Upper lobe of right lung (tissue), 1 donor: ENCODE measurements at regions not wholly inside any gene's neighbourhood (a gene's known extent, or its start where the extent isn't known, plus 50 kb on each side); places are given as distances from the start of the nearest gene placed in this dataset.

Source experiments
- ATAC-seq: fragments of 200-7000 bp; cut with Tn5 transposase; one replicate; pipeline ENCODE4 v1.9.1; 2020; ENCODE audit warnings: mild to moderate bottlenecking, moderate library complexity
- DNase-seq: peaks from one replicate; pipeline ENCODE4 v3.0.0-alpha.2; 2020
- H3K27ac ChIP-seq: fragments of 200-600 bp; one replicate; pipeline ENCODE4 v1.8.0; 2022
- H3K27me3 ChIP-seq: fragments of 200-600 bp; one replicate; pipeline ENCODE4 v1.8.0; 2022; ENCODE audit warnings: mild to moderate bottlenecking
- H3K36me3 ChIP-seq: fragments of 200-600 bp; one replicate; pipeline ENCODE4 v1.8.0; 2022
- H3K4me1 ChIP-seq: fragments of 200-600 bp; one replicate; pipeline ENCODE4 v1.8.0; 2022
- H3K4me3 ChIP-seq: fragments of 200-600 bp; one replicate; pipeline ENCODE4 v1.8.0; 2022; ENCODE audit warnings: mild to moderate bottlenecking
- H3K9me3 ChIP-seq: fragments of 200-600 bp; one replicate; pipeline ENCODE4 v1.8.0; 2022
- intact Hi-C: fragments of 100-400 bp; cut with DNase I; formaldehyde crosslinking; loops from one replicate; pipeline ENCODE4 v1.11.0; 2022
- TF ChIP-seq, protein P1 (sequence below): fragments of 200-600 bp; IDR thresholded peaks from one replicate; pipeline ENCODE4 v1.8.0; 2022; ENCODE audit warnings: antibody characterized with exemption
- donor health status: DM: no; HTN: yes; CAD: no; lungs with severe emphysema.

DNA sequence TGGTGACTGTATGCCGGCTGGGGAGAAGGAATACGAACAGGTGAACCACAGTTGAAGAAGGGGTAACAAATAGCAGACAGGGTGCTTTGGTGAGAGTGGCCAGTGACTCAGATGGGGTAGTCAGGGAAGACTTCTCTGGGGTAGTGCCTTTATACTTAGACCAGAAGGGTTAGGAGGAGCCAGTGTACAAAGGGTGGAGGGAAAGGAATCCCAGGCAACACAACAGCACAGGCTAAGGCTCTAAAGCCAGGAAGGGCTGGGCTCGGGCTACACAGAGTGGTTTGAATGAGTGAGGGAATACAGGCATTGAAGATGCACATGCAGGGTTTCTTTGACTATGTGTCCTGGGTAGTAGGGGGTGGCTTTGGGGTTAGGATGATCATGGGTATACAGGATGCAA is 70.6 kb upstream of the CXCL14 start:
- ATAC-seq: no peak
- TF ChIP-seq, protein P1, sequence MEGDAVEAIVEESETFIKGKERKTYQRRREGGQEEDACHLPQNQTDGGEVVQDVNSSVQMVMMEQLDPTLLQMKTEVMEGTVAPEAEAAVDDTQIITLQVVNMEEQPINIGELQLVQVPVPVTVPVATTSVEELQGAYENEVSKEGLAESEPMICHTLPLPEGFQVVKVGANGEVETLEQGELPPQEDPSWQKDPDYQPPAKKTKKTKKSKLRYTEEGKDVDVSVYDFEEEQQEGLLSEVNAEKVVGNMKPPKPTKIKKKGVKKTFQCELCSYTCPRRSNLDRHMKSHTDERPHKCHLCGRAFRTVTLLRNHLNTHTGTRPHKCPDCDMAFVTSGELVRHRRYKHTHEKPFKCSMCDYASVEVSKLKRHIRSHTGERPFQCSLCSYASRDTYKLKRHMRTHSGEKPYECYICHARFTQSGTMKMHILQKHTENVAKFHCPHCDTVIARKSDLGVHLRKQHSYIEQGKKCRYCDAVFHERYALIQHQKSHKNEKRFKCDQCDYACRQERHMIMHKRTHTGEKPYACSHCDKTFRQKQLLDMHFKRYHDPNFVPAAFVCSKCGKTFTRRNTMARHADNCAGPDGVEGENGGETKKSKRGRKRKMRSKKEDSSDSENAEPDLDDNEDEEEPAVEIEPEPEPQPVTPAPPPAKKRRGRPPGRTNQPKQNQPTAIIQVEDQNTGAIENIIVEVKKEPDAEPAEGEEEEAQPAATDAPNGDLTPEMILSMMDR: no peak
- Histone ChIP-seq H3K27ac (no peak overlapping the region), H3K4me3 (no peak overlapping the region), H3K27me3 (no peaks in the 10 kb centered on the region), H3K36me3 (no peaks in the 10 kb centered on the region), H3K4me1 (no peaks in the 10 kb centered on the region), H3K9me3 (no peaks in the 10 kb centered on the region)
- no peak for DNase-seq
- intact Hi-C loops: no loop called here

- intact Hi-C loops: no loop called here
- Histone ChIP-seq H3K27me3 (no peaks in the 10 kb centered on the region), H3K4me1 (no peaks in the 10 kb centered on the region), H3K27ac (no peak overlapping the region), H3K36me3 (no peaks in the 10 kb centered on the region), H3K9me3 (no peaks in the 10 kb centered on the region), H3K4me3 (no peak overlapping the region)
- TF ChIP-seq, protein P1: no peak
- ATAC-seq (peak; percentile 27), DNase-seq (no peak)
These were observed 69.3 kb upstream of the CXCL14 start for GRCh38 chr5:135648116-135648515.

DNA sequence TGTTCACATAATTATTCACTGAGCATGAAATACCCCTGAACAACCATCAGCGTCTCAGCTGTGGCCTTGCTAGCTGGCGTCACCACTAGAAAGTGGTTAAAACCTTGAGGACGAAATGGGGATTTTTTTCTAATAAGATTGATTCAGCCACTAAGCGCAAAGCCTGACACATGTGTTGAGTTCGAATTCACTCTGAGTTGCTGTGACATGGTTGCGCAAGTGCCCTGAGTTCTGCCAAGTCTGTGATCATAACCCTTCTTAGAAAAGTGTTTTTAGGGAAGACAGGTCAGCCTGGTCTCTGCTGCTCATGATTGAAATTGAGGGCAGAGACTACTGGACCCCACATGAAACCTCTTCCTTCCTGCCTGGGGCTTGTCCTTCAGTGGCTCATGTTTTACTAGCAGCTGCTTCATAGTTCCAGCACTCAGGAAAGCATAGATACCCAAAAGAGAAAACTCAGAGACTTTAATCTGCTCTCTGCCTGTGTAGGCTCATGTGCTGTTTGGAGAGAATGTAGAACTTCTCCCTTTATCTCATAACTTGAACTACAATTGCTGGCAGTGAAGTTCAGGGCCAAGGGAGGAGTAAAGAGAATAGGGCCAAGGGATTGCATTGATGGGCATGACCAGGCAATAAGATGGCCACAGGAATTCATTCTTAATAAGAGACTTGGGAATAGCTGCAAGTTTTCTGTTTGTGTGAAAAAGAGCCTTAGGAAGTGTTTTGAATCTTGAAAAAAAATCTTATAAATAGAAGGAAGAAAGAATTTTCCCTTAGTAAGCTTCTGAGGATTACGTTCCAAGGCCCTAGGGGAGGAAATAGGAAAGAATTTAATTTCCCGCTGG is 66.8 kb upstream of the CXCL14 start:
- Histone ChIP-seq H3K4me3 (no peak overlapping the region), H3K27ac (no peak overlapping the region), H3K36me3 (no peaks in the 10 kb centered on the region), H3K9me3 (no peaks in the 10 kb centered on the region), H3K27me3 (no peaks in the 10 kb centered on the region), H3K4me1 (no peaks in the 10 kb centered on the region)
- intact Hi-C loops: no loop called here
- TF ChIP-seq, protein P1: no peak
- ATAC-seq: no peak
- DNase-seq: no peak

DNA sequence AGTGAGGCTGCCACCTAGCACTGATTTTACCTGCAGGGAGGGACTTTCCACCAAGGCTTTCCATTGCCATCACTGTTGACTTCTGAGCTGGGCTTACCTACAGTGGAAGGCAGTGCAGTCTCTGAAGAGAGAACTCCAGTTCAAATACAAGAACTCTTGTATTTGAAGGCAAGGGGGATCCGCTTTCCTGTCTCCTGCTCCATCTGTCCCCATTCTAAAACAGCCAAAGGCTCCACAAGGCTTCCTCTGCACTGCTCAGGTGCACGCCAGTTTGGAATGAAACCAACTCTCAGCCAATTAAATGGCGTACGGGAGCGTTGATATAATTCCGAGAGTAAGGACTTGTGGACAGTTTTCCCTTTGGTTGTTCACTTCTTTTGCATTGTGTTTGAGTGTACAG is 66.0 kb upstream of the CXCL14 start:
- Histone ChIP-seq H3K27ac (no peak overlapping the region), H3K36me3 (no peaks in the 10 kb centered on the region), H3K9me3 (no peaks in the 10 kb centered on the region), H3K4me1 (no peaks in the 10 kb centered on the region), H3K27me3 (no peaks in the 10 kb centered on the region), H3K4me3 (no peak overlapping the region)
- TF ChIP-seq, protein P1: no peak
- DNase-seq (no peak), ATAC-seq (no peak)
- intact Hi-C loops: no loop called here

- Histone ChIP-seq H3K9me3 (no peaks in the 10 kb centered on the region), H3K27ac (no peak overlapping the region), H3K4me1 (no peaks in the 10 kb centered on the region), H3K27me3 (no peaks in the 10 kb centered on the region), H3K36me3 (no peaks in the 10 kb centered on the region), H3K4me3 (no peak overlapping the region)
- TF ChIP-seq, protein P1: no peak
- intact Hi-C loops: no loop called here
- DNase-seq (no peak), ATAC-seq (no peak)
These were observed 65.3 kb upstream of the CXCL14 start for GRCh38 chr5:135643881-135644766.
